HCEC 1CT (cell line): ENCODE measurements at regions not wholly inside any gene's neighbourhood (a gene's known extent, or its start where the extent isn't known, plus 50 kb on each side); places are given as distances from the start of the nearest gene placed in this dataset.
A peak's percentile ranks its signal among the peaks of the same experiment; 100 is the strongest.

ENCODE experiments used
- DNase-seq: peaks from one replicate; pipeline ENCODE4 v3.0.0-alpha.2; 2017

GRCh38 chr4:149296503-149296902 is 519.1 kb downstream of the IQCM start:
- DNase-seq, result no peak

- no peak for DNase-seq
Measured at GRCh38 chr4:149296084-149296483, 519.6 kb downstream of the IQCM start.

GRCh38 chr4:149294601-149295000 is 521.0 kb downstream of the IQCM start:
- no peak for DNase-seq

GRCh38 chr4:149293046-149293649 is 522.5 kb downstream of the IQCM start:
- no peak for DNase-seq

- no peak for DNase-seq
Measured at GRCh38 chr4:149292425-149293007, 523.1 kb downstream of the IQCM start.

- DNase-seq, result peak; percentile 41
Measured at GRCh38 chr4:149291463-149291862, 524.2 kb downstream of the IQCM start.

- DNase-seq, result no peak
Measured at GRCh38 chr4:149280806-149281205, 534.8 kb downstream of the IQCM start.

GRCh38 chr4:149279776-149280175 is 535.9 kb downstream of the IQCM start:
- DNase-seq, result no peak

- DNase-seq, result no peak
Measured at GRCh38 chr4:149279331-149279730, 536.3 kb downstream of the IQCM start.

- DNase-seq, result no peak
Measured at GRCh38 chr4:149277705-149278104, 537.9 kb downstream of the IQCM start.

GRCh38 chr4:149269835-149270234 is 545.8 kb downstream of the IQCM start:
- DNase-seq, result no peak

- DNase-seq, result no peak
Measured at GRCh38 chr4:149266301-149266700, 549.3 kb downstream of the IQCM start.

GRCh38 chr4:149265645-149266044 is 550.0 kb downstream of the IQCM start:
- DNase-seq, result no peak

GRCh38 chr4:149264093-149264733 is 551.4 kb downstream of the IQCM start:
- DNase-seq, result peak; percentile 32

GRCh38 chr4:149248191-149248764 is 567.4 kb downstream of the IQCM start:
- no peak for DNase-seq

GRCh38 chr4:149247164-149247563 is 568.5 kb downstream of the IQCM start:
- no peak for DNase-seq

- DNase-seq, result no peak
Measured at GRCh38 chr4:149245333-149245732, 570.3 kb downstream of the IQCM start.

- DNase-seq, result no peak
Measured at GRCh38 chr4:149238097-149238496, 577.5 kb downstream of the IQCM start.

- DNase-seq, result no peak
Measured at GRCh38 chr4:149234798-149235197, 580.8 kb downstream of the IQCM start.

GRCh38 chr4:149223659-149224058 is 592.0 kb downstream of the IQCM start:
- DNase-seq, result peak; percentile 2

GRCh38 chr4:149218672-149219071 is 597.0 kb downstream of the IQCM start:
- DNase-seq, result no peak

- DNase-seq, result no peak
Measured at GRCh38 chr4:149214301-149214700, 601.3 kb downstream of the IQCM start.

GRCh38 chr4:149211876-149212275 is 603.8 kb downstream of the IQCM start:
- no peak for DNase-seq
